ENCODE measurements at regions not wholly inside any gene's neighbourhood (a gene's known extent, or its start where the extent isn't known, plus 50 kb on each side); places are given as distances from the start of the nearest gene placed in this dataset.

DNA sequence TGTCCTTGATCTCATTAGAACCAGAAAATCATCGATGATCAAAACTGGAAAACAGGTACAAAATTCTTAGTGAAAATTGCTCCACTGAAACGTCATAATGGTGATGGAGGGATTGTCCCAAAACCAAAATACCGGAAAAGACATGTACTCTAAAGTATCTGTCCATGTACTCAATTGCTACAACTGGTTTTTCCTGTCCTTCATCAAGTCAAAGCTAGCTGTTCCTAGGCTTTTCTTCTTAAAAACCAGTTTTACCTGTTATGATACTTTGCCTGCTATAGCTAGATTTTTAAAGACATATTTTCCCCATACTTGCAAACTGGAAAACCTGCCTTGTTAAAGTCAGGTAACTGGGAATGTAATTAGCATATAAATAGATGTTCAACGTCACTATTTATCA lies 50.5 kb upstream of the LRRC1 start:
- DNase-seq (ENCODE audit: low read depth) = no peak

DNA sequence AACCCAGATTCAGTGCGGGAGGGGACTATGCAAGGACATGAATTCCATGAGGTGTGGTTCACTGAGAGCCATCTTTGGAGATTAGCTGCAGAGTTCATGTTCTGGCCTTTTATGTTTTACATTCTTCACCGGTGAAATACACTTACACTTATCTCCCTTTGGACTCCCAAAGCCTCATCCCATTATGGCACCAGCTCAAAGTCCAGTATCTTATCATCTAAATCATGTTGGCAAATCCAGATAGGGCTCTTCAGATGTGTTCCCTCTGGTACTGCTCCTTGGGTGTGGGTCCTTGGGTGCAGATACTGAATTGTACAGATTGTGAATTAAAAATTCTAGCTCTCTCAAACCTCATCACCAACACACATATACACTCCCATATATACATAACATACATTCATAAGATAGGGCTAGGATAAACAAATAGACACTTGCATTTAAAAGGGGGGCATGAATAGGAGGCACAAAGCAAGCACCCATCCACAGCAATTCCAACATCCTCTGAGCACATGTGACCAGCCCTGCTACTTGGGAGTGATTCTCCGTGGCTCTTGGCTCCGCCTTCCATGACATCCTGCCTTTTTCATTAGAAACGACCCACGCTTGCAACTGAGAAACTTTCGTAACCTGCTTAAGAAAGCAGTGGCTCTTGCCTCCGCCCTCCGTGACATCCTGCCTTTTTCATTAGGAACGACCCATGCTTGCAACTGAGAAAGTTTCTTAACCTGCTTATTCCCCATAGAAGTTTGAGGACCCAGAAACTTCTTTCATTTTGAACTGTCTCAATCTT lies 53.6 kb upstream of the LRRC1 start:
- DNase-seq (ENCODE audit: low read depth) = peak; percentile 90

DNA sequence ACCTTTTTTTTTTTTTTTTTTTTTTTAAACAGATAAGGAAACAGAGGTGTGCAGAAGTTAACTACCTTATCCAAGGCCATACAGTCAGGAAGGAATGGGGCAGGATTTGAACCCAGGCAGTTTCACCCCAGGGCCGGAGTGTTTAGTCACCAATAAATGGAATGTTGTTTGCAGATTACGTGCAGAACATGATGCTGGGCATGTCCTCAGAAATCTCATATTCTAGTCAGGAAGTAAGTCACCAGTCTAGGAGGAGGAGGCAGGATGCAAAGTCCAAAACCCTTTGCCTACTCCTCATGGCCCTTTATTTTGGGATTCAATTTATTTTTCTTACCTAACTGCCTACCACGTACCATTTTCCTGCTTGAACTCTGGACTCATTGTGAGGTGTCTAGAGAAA lies 57.1 kb upstream of the LRRC1 start:
- DNase-seq (ENCODE audit: low read depth) = peak; percentile 40

DNA sequence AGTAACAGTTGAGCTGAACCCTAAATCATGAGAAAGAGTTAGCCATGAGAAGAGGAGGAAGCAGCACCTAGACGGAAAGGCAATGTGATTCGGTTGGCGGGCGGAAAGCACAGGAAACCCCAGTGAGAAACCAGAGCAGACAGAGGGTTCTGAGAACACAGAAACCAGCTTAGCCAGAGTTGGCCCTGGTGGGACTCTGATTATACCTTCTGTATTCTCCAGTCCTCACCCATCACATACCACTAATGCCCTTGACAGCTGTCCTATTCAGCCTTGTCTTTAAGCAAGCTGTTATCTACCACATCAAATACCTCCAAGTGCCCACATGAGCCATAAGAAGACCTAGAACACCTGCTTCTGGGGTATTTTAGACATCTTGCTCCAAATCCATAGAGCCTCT lies 58.9 kb upstream of the LRRC1 start:
- no peak for DNase-seq (ENCODE audit: low read depth)

DNA sequence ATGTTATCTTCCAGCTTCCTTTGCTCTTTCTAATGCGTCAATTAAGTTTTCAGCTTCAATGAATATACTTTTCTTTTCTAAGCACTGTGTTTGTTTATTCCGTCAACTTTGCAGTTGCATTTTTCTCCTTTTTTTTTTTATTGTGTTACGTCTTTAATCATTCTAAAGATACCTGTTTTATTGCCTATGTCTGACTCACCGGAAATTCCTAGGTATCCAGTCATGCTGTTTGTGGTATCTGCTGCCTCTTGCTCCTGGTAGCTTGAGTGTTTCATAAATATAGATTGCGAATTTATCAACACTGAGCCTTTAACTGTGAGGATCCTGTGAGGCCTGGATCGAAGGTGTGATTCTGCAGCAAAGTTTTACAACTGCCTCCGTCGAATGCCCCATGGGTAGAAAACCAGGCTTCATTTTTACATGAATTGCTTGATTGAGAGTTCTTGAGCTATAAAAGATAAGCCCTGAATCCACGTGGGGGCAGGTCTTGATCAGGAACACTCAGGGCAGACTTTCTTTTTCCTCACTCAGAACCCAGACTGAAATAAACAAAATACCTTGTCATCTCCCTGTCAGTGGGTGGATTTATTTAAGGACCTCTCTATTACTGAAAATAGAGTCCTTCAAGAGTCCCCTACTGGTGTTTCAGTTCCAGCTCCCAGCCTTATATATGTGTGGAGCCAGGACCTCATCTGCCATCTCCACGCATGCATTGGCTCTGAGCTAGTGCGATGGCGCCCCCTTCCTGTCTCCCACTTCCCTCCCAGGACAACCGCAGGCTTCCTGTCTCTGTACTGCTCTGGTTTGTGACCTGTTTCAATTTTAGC lies 60.1 kb upstream of the LRRC1 start:
- DNase-seq (ENCODE audit: low read depth) = peak; percentile 94

DNA sequence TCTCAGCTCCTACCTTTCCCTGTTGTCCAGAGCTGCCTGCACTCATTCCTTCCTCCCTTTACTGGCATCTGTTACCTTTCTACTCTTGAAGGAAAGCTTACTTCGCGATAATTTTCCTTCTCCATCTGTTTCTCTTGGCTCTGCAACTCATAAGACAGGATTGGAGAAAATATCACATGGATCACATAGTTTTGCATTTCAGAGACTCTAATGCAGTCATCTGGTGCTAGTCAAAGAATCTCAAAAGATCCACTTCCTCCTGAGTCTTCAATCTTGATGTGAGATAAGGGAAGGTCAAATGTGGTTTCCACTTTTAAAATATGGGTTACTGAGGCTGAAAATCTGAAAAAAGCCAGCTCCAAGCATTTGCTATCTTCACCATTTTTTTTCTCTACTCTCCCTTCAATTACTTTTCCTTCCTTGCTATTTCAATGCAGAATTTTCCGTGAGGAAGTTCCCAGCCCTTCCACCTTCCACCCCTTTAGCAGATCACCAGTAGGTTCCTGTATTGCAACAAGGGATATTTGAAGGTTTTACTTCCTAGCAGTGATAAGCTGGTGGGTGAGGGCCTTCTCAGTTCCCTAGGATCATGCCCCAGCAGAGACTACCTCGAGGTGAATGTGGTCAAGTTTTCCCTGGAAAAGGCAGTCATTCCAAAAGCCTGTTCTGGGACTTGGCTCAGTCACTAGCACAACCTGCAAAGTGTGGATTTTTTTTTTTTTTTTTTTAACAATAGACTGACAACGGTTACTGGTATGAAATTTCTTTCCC lies 62.8 kb upstream of the LRRC1 start:
- DNase-seq (ENCODE audit: low read depth) = peak; percentile 73

DNA sequence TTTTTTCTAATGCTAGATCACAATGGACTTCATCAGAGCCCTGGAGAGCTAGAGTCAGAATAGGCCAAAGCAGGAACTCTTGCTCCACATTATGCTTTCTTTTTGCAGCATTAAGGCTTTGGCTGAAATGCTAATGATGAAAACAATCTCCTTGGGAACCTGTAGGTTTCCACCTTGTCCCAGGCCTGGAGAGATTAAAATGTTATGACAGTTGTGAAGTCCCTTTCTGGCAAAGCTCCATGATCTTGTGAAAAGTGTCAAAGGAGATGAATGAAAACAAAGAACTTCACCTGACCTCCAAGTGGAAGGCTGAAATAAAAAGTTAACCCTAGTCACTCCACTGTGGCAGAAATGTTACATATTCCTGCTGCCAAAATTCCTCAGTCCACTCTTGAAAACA lies 64.0 kb upstream of the LRRC1 start:
- DNase-seq (ENCODE audit: low read depth) = no peak

DNA sequence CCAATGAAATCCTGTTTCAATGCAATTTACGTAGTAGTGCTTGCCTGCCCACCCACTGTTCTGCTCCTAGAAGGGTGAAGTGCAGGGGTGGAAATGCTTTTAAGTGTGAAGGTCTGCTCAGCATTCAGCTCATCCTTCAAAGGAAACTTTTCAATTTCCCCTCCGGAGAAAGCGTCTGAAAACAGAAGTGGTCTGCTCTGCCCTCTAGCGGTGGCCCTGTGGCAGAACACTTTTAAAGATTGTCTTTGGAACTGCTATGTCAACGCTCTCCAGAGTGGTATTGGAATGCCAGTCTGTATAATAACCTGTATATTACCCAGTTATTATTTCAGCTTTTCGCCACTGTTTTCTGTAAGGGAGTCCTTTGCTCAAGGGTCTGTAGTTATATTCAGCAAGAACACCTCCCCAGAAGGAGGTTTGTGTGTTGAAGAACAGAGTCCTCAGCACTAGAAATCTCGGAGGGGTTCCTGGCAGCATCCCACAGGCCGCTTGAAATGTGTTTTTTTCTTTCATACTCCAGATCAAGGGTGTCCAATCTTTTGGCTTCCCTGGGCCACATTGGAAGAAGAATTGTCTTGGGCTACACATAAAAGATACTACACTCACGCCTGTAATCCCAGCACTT lies 63.1 kb upstream of the KLHL31 start:
- peak; percentile 52 for DNase-seq (ENCODE audit: low read depth)

DNA sequence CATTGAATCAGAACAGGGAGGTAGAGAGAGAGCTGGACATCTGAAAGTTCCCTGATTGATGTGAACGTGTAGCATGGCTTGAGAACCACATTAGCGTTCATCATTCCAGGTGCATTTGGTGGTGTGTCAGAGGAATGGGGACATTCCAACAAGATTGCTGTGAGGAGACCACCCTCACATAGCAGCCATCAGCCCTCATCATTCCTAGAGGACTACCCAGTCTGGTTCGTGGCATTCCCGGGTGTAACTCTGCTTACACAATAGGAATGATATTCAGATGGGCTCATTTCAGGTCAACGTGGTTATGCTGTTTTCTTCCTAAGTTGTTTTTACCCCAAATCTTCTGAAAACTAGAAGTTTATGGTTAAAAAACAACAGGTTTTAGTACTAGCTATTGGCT lies 62.2 kb upstream of the KLHL31 start:
- DNase-seq (ENCODE audit: low read depth) = peak; percentile 82

DNA sequence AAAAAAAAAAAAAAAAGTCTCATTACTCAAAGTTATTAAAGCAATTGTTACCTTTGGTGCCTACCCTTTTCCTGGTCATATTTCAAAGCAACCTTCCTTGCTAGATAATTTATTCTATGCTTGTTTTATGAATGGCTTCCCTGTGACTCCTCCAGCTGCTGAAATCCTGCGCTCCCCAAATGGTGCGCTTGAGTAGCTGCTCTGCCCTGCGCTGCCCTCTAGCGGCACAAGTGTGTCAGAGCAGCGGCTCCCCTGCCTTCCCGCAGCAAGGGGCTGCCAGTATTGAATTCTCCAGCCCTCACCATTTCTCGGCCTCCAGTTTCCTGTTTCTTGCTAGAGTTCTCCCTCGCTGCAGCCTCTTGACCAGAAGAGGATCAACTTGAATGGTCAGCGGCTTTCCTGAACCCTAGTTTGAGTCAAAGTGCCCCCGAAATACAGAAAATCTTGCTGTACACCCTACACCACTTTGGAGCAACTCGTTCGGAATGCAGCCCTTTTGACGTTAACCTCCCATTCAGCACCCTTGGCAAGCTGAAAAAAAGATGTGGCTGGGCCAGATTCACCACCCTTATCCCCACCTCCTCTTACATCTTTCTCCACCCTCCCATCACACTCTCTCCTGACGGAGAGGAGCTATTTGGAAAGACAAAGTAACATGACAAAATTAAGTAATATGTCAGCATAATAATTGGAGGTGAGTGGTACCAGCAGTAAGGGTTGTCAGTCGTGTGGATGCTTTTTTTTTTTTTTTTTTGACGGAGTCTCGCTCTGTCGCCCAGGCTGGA lies 60.4 kb upstream of the KLHL31 start:
- DNase-seq (ENCODE audit: low read depth) = peak; percentile 49

DNA sequence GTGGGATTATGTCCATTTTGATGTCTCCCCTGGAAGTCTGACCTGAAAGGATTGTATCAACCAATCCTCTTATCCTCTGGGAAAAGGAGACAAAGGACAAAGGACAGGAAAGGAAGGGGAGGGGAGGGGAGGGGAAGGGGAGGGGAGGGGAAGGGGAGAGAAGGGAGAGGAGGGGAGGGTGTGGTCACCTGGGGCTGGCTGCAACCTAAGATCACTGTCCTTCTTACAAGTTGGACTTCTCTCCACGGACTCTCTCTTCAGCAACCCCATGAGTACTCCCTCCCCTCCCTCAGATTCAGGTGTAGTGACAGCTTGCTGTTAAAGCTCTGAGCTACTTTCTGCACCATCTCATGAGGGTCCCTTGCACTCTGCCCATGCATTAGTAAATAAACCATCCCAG lies 58.9 kb upstream of the KLHL31 start:
- DNase-seq (ENCODE audit: low read depth) = no peak

DNA sequence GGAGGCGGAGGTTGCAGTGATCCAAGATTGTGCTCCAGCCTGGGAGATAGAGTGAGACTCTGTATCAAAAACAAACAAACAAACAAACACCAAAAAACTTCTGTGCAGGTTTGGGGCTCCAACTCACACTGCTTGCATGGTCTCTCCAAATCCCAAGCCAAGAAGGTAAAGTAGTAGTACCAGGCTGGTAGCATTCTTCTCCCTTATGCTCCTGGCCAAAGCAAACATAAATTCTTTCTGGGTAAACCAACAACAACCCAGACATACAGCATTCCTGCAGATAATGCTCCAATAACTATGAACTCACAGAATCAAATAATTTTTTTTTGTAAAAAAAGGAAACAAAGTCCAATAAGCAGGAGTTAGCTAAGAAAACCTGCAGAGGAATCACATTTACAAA lies 57.8 kb upstream of the KLHL31 start:
- DNase-seq (ENCODE audit: low read depth) = no peak

DNA sequence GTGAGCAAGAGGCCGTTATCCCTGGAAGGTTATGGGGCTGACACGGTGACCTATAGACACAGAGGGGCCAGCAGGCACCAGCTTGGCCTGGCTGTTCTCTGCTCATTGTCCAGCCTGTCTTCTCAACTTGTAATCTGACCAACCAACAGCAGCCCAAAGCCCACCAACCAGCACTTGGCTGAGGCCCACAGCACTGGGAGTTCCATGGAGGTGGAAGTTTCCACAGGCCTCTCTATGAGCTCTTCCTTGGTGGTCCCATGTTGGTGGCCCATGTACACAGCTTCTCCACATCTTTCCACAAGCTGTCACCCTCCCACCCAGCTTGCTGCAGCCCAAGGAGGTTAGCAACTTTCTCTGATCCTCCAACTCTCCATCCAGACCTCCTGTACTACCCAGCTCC lies 56.2 kb upstream of the KLHL31 start:
- DNase-seq (ENCODE audit: low read depth) = no peak

DNA sequence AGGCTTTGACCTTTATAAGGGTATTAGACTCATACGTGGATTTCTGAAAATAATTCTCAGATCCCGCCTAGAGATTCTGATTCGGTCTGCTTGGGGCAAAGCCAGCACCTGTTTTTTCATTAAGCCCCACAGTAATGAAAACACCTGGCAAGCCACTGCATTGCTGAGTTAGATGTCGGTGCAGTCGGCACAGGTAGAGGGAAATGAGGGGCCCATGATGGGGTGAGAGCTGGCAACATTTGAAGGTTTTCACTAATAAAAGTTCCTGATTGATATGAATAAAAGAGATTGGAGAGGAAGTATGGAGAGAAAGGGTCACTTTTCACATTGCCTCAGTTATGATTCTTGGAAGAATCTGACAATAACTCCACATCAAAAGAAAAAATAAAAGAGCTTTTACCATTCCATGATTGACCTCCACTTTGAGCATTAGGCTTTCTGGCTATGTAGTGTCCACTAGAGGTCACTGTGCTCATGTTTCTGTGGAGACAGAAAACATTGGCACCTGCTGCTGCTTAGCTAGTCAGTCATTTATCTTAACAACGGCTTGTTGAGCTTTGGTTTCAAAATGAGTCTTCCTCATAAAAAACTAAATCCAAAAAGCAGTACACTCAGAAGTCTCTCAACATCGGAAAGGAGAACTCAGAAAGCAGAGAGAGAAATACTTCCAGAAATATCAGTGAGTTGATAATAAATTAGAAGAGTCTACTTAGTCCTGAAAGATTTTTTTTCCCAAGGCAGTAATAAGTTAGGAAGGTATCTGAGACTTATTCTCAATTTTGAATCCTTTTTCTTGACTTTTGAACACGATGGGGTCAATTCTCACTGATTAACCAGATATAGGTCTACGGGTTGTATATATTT lies 53.3 kb upstream of the KLHL31 start:
- DNase-seq (ENCODE audit: low read depth) = peak; percentile 78

DNA sequence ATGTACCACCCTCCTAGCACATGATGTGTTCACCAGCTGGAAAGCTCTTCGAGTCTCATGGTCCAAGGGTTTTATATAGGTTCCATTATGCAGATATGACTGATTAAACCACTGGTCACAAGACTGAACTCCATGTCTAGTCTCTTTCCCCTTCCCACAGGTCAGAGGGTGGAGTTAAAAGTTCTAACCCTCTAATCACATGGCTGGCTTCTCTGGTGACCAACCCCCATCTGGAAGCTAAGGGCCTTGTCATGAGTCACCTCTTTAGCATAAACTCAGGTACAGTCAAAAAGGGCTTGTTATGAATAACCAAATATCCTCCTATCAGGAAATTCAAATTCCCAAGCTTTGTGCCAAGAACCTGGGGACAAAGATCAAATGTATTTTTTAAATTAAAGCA lies 52.0 kb upstream of the KLHL31 start:
- no peak for DNase-seq (ENCODE audit: low read depth)

DNA sequence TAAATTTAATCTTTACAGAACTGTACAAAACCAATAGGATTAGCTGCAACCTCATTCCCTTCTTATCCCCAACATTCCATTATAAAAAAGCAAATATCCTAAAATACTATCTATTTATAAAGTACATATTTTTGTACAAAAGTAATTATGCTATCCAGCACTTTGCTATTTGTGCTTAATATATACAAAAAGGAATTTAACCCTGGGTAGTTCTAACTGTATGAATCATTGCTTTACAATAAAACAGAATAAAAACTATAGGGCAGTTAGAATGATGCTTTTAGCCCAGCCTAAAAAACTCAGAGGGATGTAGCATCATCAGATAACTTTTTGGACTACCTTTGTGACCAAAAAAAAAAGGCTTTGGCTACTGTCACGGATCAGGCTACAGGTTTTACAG lies 49.9 kb upstream of the KLHL31 start:
- DNase-seq (ENCODE audit: low read depth) = no peak
